A673 (cell line): ENCODE measurements at regions not wholly inside any gene's neighbourhood (a gene's known extent, or its start where the extent isn't known, plus 50 kb on each side); places are given as distances from the start of the nearest gene placed in this dataset.
"Not testable (repeated sequence)": the region's sequence is repeated elsewhere in the genome, so short reads cannot be mapped to it uniquely, and the experiment has no call there.

Experiments
- BruUV-seq: library from RNA; stranded (reverse); fragments of 400-500 nt; replicated peaks from 2 replicates; lab custom pipeline; 2021; lab: Mats Ljungman, UMichigan
- CTCF ChIA-PET: fragments of 300-600 bp; sonication (Branson Sonifier 250); formaldehyde crosslinking; loops from one replicate; lab custom pipeline; 2022; ENCODE audit warnings: antibody characterized with exemption; lab: Charles Lee
- POLR2A ChIA-PET: fragments of 300-600 bp; sonication (Branson Sonifier 250); formaldehyde crosslinking; loops from one replicate; lab custom pipeline; 2022; ENCODE audit warnings: antibody characterized with exemption; ENCODE audit not compliant: low non-redundant PET; lab: Charles Lee
- DNase-seq: peaks from one replicate; pipeline ENCODE4 v3.0.0-alpha.2; 2015; ENCODE audit warnings: low spot score
- H3K27ac ChIP-seq: fragments of 200-600 bp; sonication (generic); 2 replicates; pipeline ENCODE4 v1.5.1; 2016; ENCODE audit warnings: mixed run types, low read depth, mild to moderate bottlenecking, mixed read lengths, antibody characterized with exemption, low read length; ENCODE audit not compliant: poor library complexity, severe bottlenecking
- H3K27me3 ChIP-seq: fragments of 200-600 bp; sonication (generic); replicated peaks from 2 replicates; pipeline ENCODE4 v1.6.1; 2017; ENCODE audit warnings: mixed run types, low read depth, mild to moderate bottlenecking, mixed read lengths, antibody characterized with exemption, low read length; ENCODE audit not compliant: insufficient read depth, poor library complexity
- H3K36me3 ChIP-seq: fragments of 200-600 bp; sonication (generic); 2 replicates; pipeline ENCODE4 v1.6.1; 2016; ENCODE audit warnings: mixed run types, mild to moderate bottlenecking, mixed read lengths, antibody characterized with exemption, low read length; ENCODE audit not compliant: insufficient read depth, poor library complexity, severe bottlenecking
- H3K4me1 ChIP-seq: fragments of 200-600 bp; sonication (generic); 2 replicates; pipeline ENCODE4 v1.6.1; 2017; ENCODE audit warnings: mixed run types, mild to moderate bottlenecking, mixed read lengths, antibody characterized with exemption, low read length; ENCODE audit not compliant: insufficient read depth, poor library complexity, severe bottlenecking
- H3K4me3 ChIP-seq: fragments of 200-600 bp; sonication (generic); 2 replicates; pipeline ENCODE4 v1.5.1; 2016; ENCODE audit warnings: low read depth, mixed run types, mild to moderate bottlenecking, mixed read lengths, low read length; ENCODE audit not compliant: poor library complexity, severe bottlenecking
- H3K9me3 ChIP-seq: fragments of 200-600 bp; sonication (generic); 2 replicates; pipeline ENCODE4 v1.6.1; 2016; ENCODE audit warnings: mixed run types, low read depth, mild to moderate bottlenecking, mixed read lengths, antibody characterized with exemption, low read length; ENCODE audit not compliant: poor library complexity, severe bottlenecking
- CTCF ChIP-seq: fragments of 300-800, 200-600 bp; sonication (generic); conservative IDR thresholded peaks from 2 replicates; pipeline ENCODE4 v1.5.1; 2017; ENCODE audit warnings: low read depth, mild to moderate bottlenecking, antibody characterized with exemption, low read length, moderate library complexity, mixed read lengths
- EZH2 ChIP-seq: fragments of 200-600 bp; sonication (generic); IDR thresholded peaks from 2 replicates; pipeline ENCODE4 v1.6.1; 2017; ENCODE audit warnings: borderline replicate concordance, low read depth, mild to moderate bottlenecking, mixed read lengths, antibody characterized with exemption, low read length; ENCODE audit not compliant: poor library complexity, severe bottlenecking
- intact Hi-C: fragments of 100-400 bp; cut with micrococcal nuclease; formaldehyde crosslinking; loops from one replicate; pipeline ENCODE4 v1.10.0; 2022; ENCODE audit not compliant: unreplicated experiment

GRCh38 chr11:41720761-41721160 lies 261.3 kb upstream of the LRRC4C start:
- no peak for DNase-seq
- no peaks in the 10 kb centered on the region for H3K27me3 ChIP-seq
- TF ChIP-seq CTCF: no peak
- TF ChIP-seq EZH2: no peak
- intact Hi-C loops: no loop called here
- no TSS peak for BruUV-seq
- POLR2A ChIA-PET: no interaction called here
- no peak overlapping the region for H3K27ac ChIP-seq
- H3K4me3 ChIP-seq: no peak overlapping the region
- H3K4me1 ChIP-seq: no peaks in the 10 kb centered on the region
- H3K9me3 ChIP-seq: peaks cover 6% of the 10 kb centered on the region
- CTCF ChIA-PET: no interaction called here
- no peaks in the 10 kb centered on the region for H3K36me3 ChIP-seq

- H3K4me1 ChIP-seq, H3K36me3 ChIP-seq, H3K4me3 ChIP-seq, H3K27me3 ChIP-seq, POLR2A ChIA-PET, CTCF ChIA-PET, DNase-seq, BruUV-seq, H3K27ac ChIP-seq, intact Hi-C loops: not testable (repeated sequence)
- peaks cover 22% of the 10 kb centered on the region for H3K9me3 ChIP-seq
Observed at GRCh38 chr11:41728161-41728560, 268.7 kb upstream of the LRRC4C start.

- no peaks in the 10 kb centered on the region for H3K36me3 ChIP-seq
- H3K4me1 ChIP-seq: no peaks in the 10 kb centered on the region
- intact Hi-C loops: no loop called here
- no peaks in the 10 kb centered on the region for H3K27me3 ChIP-seq
- no peak overlapping the region for H3K27ac ChIP-seq
- no peak for DNase-seq
- CTCF ChIA-PET: no interaction called here
- H3K9me3 ChIP-seq: peaks cover 32% of the 10 kb centered on the region
- no TSS peak for BruUV-seq
- no peak for TF ChIP-seq EZH2
- TF ChIP-seq CTCF: no peak
- POLR2A ChIA-PET: no interaction called here
- H3K4me3 ChIP-seq: no peak overlapping the region
Observed at GRCh38 chr11:41775296-41775695, 315.8 kb upstream of the LRRC4C start.

- no peaks in the 10 kb centered on the region for H3K27me3 ChIP-seq
- H3K27ac ChIP-seq: no peak overlapping the region
- H3K4me3 ChIP-seq: no peak overlapping the region
- peaks cover 40% of the 10 kb centered on the region for H3K9me3 ChIP-seq
- POLR2A ChIA-PET: no interaction called here
- no TSS peak for BruUV-seq
- TF ChIP-seq CTCF (no peak), EZH2 (no peak)
- no peaks in the 10 kb centered on the region for H3K36me3 ChIP-seq
- no peak for DNase-seq
- H3K4me1 ChIP-seq: no peaks in the 10 kb centered on the region
- intact Hi-C loops: no loop called here
- CTCF ChIA-PET: no interaction called here
Observed at GRCh38 chr11:41779401-41779960, 320.0 kb upstream of the LRRC4C start.
